ENCODE measurements at regions not wholly inside any gene's neighbourhood (a gene's known extent, or its start where the extent isn't known, plus 50 kb on each side); places are given as distances from the start of the nearest gene placed in this dataset.

- H3K79me2 ChIP-seq (ENCODE audit: insufficient read depth, low read length) = no peaks in the 10 kb centered on the region
- H3K36me3 ChIP-seq (ENCODE audit: control insufficient read depth in 1 of 2, insufficient read depth in 2 of 2, low read length in 2 of 2) = no peaks in the 10 kb centered on the region
- H3K4me2 ChIP-seq (ENCODE audit: low read length) = no peak overlapping the region
- intact Hi-C loops (cut with micrococcal nuclease) = no loop called here
- ATAC-seq (no peak), DNase-seq (ENCODE audit: low read depth, low spot score) (no peak)
- H2AFZ ChIP-seq (ENCODE audit: low read depth, low read length, poor library complexity, severe bottlenecking) = no peak overlapping the region
- peaks cover 2 to 5% of the 10 kb centered on the region in 2 experiments; a peak in 2 of 4 replicates for H3K4me1 ChIP-seq (ENCODE audit: control insufficient read depth in 1 of 2, insufficient read depth in 2 of 2, low read length in 2 of 2)
- RAD21 ChIA-PET (ENCODE audit: low non-redundant PET in 1 of 2, low total read pairs in 2 of 2, uncharacterized antibody in 2 of 2, unreplicated experiment in 2 of 2) = no interaction called here
- no peaks in the 10 kb centered on the region; a peak in 1 of 4 replicates for H3K9me3 ChIP-seq (ENCODE audit: control insufficient read depth in 1 of 2, insufficient read depth in 1 of 2, low read depth in 1 of 2, low read length in 2 of 2)
- no peak overlapping the region for H3K9ac ChIP-seq (ENCODE audit: low read length)
- no peak overlapping the region for H3K4me3 ChIP-seq (replicated peaks in 1 of 2; ENCODE audit: low read depth in 1 of 2, low read length in 2 of 2)
- CTCF ChIA-PET = no interaction called here
- H3K9me2 ChIP-seq (ENCODE audit: insufficient read depth) = no peaks in the 10 kb centered on the region
- POLR2A ChIA-PET = no interaction called here
- BruUV-seq (replicated peaks) = no TSS peak
- no peaks in the 10 kb centered on the region for H3K27me3 ChIP-seq (ENCODE audit: insufficient read depth, low read length)
- TF ChIP-seq SIN3A (IDR thresholded peaks at IDR 0.05; ENCODE audit: low read depth) = no peak
- TF ChIP-seq TCF7L2 (IDR thresholded peaks at IDR 0.05; ENCODE audit: borderline replicate concordance, extremely low read depth, insufficient read depth, insufficient read length) = no peak
- TF ChIP-seq, protein P1, sequence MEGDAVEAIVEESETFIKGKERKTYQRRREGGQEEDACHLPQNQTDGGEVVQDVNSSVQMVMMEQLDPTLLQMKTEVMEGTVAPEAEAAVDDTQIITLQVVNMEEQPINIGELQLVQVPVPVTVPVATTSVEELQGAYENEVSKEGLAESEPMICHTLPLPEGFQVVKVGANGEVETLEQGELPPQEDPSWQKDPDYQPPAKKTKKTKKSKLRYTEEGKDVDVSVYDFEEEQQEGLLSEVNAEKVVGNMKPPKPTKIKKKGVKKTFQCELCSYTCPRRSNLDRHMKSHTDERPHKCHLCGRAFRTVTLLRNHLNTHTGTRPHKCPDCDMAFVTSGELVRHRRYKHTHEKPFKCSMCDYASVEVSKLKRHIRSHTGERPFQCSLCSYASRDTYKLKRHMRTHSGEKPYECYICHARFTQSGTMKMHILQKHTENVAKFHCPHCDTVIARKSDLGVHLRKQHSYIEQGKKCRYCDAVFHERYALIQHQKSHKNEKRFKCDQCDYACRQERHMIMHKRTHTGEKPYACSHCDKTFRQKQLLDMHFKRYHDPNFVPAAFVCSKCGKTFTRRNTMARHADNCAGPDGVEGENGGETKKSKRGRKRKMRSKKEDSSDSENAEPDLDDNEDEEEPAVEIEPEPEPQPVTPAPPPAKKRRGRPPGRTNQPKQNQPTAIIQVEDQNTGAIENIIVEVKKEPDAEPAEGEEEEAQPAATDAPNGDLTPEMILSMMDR (IDR thresholded peaks at IDR 0.05 in 2 of 3, conservative IDR thresholded peaks at IDR 0.05 in 1 of 3; ENCODE audit: borderline replicate concordance in 1 of 3, insufficient read depth in 1 of 3, low read depth in 2 of 3, low read length in 2 of 3) = no peak
- no peak for TF ChIP-seq POLR2AphosphoS5 (IDR thresholded peaks at IDR 0.05; ENCODE audit: low read depth, low read length)
- TF ChIP-seq EGR1 (IDR thresholded peaks at IDR 0.05; ENCODE audit: low read depth) = no peak
- no peak for TF ChIP-seq YY1 (IDR thresholded peaks at IDR 0.05; ENCODE audit: extremely low read depth, insufficient replicate concordance, low read depth, low read length)
- TF ChIP-seq, protein P2, sequence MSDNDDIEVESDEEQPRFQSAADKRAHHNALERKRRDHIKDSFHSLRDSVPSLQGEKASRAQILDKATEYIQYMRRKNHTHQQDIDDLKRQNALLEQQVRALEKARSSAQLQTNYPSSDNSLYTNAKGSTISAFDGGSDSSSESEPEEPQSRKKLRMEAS (IDR thresholded peaks at IDR 0.05) = no peak
- H3K27ac ChIP-seq (ENCODE audit: low read depth, low read length) = no peak overlapping the region
- no peaks in the 10 kb centered on the region for H4K20me1 ChIP-seq (ENCODE audit: insufficient read depth)
Observed at GRCh38 chr10:78296785-78297184, 263.1 kb downstream of the RPS24 start.

DNA sequence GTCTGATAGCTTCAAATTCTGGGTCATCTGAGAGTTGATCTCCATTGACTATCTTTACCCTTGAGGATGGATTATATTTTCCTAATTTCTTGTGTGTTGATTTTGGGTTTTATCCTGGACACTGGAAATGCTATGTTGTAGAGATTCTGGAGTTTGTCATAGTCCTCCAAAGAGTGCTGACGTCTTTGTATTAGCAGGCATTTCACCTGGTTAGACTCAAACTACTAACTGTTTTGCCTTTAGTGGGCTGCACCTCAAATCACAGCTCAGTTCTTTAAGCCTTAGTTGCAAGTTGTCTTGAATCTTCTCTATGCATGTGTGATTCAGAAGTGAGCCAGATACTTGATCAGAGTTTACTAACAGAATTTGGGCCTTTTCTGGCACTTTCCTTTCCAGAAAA lies 264.3 kb downstream of the RPS24 start:
- no peaks in the 10 kb centered on the region for H3K79me2 ChIP-seq (ENCODE audit: insufficient read depth, low read length)
- DNase-seq (ENCODE audit: low read depth, low spot score) = no peak
- ChIA-PET POLR2A (no interaction called here), CTCF (no interaction called here), RAD21 (ENCODE audit: low non-redundant PET in 1 of 2, low total read pairs in 2 of 2, uncharacterized antibody in 2 of 2, unreplicated experiment in 2 of 2) (no interaction called here)
- H3K4me2 ChIP-seq (ENCODE audit: low read length) = no peak overlapping the region
- ATAC-seq = no peak
- intact Hi-C loops (cut with micrococcal nuclease) = no loop called here
- no peak overlapping the region for H3K27ac ChIP-seq (ENCODE audit: low read depth, low read length)
- no peaks in the 10 kb centered on the region for H3K9me2 ChIP-seq (ENCODE audit: insufficient read depth)
- TF ChIP-seq RAD21 (IDR thresholded peaks at IDR 0.05; ENCODE audit: low read depth) (no peak), ZBTB33 (IDR thresholded peaks at IDR 0.05; ENCODE audit: extremely low read depth, insufficient replicate concordance, low read length) (no peak), TCF7L2 (IDR thresholded peaks at IDR 0.05; ENCODE audit: borderline replicate concordance, extremely low read depth, insufficient read depth, insufficient read length) (no peak), FOSL1 (IDR thresholded peaks at IDR 0.05; ENCODE audit: low read depth) (no peak), CBX3 (IDR thresholded peaks at IDR 0.05; ENCODE audit: low read depth) (no peak), SRF (IDR thresholded peaks at IDR 0.05; ENCODE audit: low read depth) (no peak), SP1 (IDR thresholded peaks at IDR 0.05; ENCODE audit: low read depth) (no peak), SIN3A (IDR thresholded peaks at IDR 0.05; ENCODE audit: low read depth) (no peak), ZFX (IDR thresholded peaks at IDR 0.05) (no peak)
- BruUV-seq (replicated peaks) = no TSS peak
- no peak overlapping the region for H3K9ac ChIP-seq (ENCODE audit: low read length)
- H4K20me1 ChIP-seq (ENCODE audit: insufficient read depth) = no peaks in the 10 kb centered on the region
- H3K36me3 ChIP-seq (ENCODE audit: control insufficient read depth in 1 of 2, insufficient read depth in 2 of 2, low read length in 2 of 2) = no peaks in the 10 kb centered on the region
- no peak overlapping the region for H2AFZ ChIP-seq (ENCODE audit: low read depth, low read length, poor library complexity, severe bottlenecking)
- peaks cover 14% of the 10 kb centered on the region in 2 experiments for H3K4me1 ChIP-seq (ENCODE audit: control insufficient read depth in 1 of 2, insufficient read depth in 2 of 2, low read length in 2 of 2)
- H3K4me3 ChIP-seq (replicated peaks in 1 of 2; ENCODE audit: low read depth in 1 of 2, low read length in 2 of 2) = no peak overlapping the region
- H3K9me3 ChIP-seq (ENCODE audit: control insufficient read depth in 1 of 2, insufficient read depth in 1 of 2, low read depth in 1 of 2, low read length in 2 of 2) = no peaks in the 10 kb centered on the region; a peak in 1 of 4 replicates
- no peaks in the 10 kb centered on the region for H3K27me3 ChIP-seq (ENCODE audit: insufficient read depth, low read length)

Measured in HCT116 (cell line).